ENCODE measurements at regions not wholly inside any gene's neighbourhood (a gene's known extent, or its start where the extent isn't known, plus 50 kb on each side); places are given as distances from the start of the nearest gene placed in this dataset.

GRCh38 chr12:91355150-91356006 lies 172.8 kb upstream of the DCN start:
- ChIA-PET CTCF (ENCODE audit: unreplicated experiment) (no interaction called here), POLR2A (no interaction called here)
- no peaks in the 10 kb centered on the region for H3K4me1 ChIP-seq (ENCODE audit: insufficient read depth, low read length, poor library complexity, severe bottlenecking)
- H3K4me3 ChIP-seq (ENCODE audit: low read depth, low read length, poor library complexity, severe bottlenecking), result no peak overlapping the region
- no peaks in the 10 kb centered on the region for H3K9me2 ChIP-seq (ENCODE audit: insufficient read depth, low read length)
- H3K36me3 ChIP-seq (ENCODE audit: insufficient read depth, low read length), result no peaks in the 10 kb centered on the region
- intact Hi-C loops (cut with micrococcal nuclease; ENCODE audit: unreplicated experiment), result loop anchor here (1.0 kb wide), 1 partner anchor 377 kb away; no protein-coding TSS in a partner anchor
- peak; percentile 50 for DNase-seq (ENCODE audit: low spot score)
- BruUV-seq (replicated peaks), result no TSS peak
- H3K4me2 ChIP-seq (ENCODE audit: low read length), result no peak overlapping the region
- H4K20me1 ChIP-seq (ENCODE audit: insufficient read depth, low read length), result no peaks in the 10 kb centered on the region
- H3K27ac ChIP-seq (ENCODE audit: low read depth, low read length, poor library complexity, severe bottlenecking), result no peak overlapping the region
- H3K9me3 ChIP-seq (ENCODE audit: low read length), result no peaks in the 10 kb centered on the region
- TF ChIP-seq EZH2phosphoT487 (IDR thresholded peaks at IDR 0.05; ENCODE audit: borderline replicate concordance, low read depth, low read length), result no peak
- TF ChIP-seq, protein P1, sequence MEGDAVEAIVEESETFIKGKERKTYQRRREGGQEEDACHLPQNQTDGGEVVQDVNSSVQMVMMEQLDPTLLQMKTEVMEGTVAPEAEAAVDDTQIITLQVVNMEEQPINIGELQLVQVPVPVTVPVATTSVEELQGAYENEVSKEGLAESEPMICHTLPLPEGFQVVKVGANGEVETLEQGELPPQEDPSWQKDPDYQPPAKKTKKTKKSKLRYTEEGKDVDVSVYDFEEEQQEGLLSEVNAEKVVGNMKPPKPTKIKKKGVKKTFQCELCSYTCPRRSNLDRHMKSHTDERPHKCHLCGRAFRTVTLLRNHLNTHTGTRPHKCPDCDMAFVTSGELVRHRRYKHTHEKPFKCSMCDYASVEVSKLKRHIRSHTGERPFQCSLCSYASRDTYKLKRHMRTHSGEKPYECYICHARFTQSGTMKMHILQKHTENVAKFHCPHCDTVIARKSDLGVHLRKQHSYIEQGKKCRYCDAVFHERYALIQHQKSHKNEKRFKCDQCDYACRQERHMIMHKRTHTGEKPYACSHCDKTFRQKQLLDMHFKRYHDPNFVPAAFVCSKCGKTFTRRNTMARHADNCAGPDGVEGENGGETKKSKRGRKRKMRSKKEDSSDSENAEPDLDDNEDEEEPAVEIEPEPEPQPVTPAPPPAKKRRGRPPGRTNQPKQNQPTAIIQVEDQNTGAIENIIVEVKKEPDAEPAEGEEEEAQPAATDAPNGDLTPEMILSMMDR (conservative IDR thresholded peaks at IDR 0.05; ENCODE audit: low read length), result peak; percentile 82
- H3K79me2 ChIP-seq (ENCODE audit: insufficient read depth, low read depth, low read length), result no peaks in the 10 kb centered on the region
- no peak overlapping the region for H2AFZ ChIP-seq (ENCODE audit: low read length)

DNA sequence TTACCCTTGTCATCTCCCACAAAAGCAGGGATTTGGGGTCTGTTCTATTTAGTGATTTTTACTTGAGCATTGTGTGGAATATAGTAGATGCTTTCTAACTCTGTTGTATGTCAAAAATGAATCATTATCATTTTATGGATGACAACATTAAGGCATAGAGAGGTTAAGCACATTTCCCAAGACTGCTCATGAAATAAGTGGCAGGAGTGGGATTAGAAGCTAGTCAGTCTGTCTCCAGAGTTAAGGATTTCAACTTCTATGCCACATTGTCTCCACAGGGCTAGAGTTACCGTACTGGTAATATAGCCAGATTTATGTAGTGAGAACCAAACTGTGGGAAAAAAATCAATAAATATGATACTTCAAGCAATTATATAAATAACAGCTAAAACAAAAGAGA lies 170.6 kb upstream of the DCN start:
- no peak for TF ChIP-seq EZH2phosphoT487 (IDR thresholded peaks at IDR 0.05; ENCODE audit: borderline replicate concordance, low read depth, low read length)
- TF ChIP-seq, protein P1 (conservative IDR thresholded peaks at IDR 0.05; ENCODE audit: low read length), result no peak
- Histone ChIP-seq H3K79me2 (ENCODE audit: insufficient read depth, low read depth, low read length) (no peaks in the 10 kb centered on the region), H4K20me1 (ENCODE audit: insufficient read depth, low read length) (no peaks in the 10 kb centered on the region), H3K4me2 (ENCODE audit: low read length) (no peak overlapping the region), H3K27ac (ENCODE audit: low read depth, low read length, poor library complexity, severe bottlenecking) (no peak overlapping the region), H3K36me3 (ENCODE audit: insufficient read depth, low read length) (no peaks in the 10 kb centered on the region), H3K4me3 (ENCODE audit: low read depth, low read length, poor library complexity, severe bottlenecking) (no peak overlapping the region), H3K9me2 (ENCODE audit: insufficient read depth, low read length) (no peaks in the 10 kb centered on the region), H3K9me3 (ENCODE audit: low read length) (no peaks in the 10 kb centered on the region), H3K4me1 (ENCODE audit: insufficient read depth, low read length, poor library complexity, severe bottlenecking) (no peaks in the 10 kb centered on the region), H2AFZ (ENCODE audit: low read length) (no peak overlapping the region)
- ChIA-PET POLR2A (no interaction called here), CTCF (ENCODE audit: unreplicated experiment) (no interaction called here)
- no TSS peak for BruUV-seq (replicated peaks)
- intact Hi-C loops (cut with micrococcal nuclease; ENCODE audit: unreplicated experiment), result no loop called here
- no peak for DNase-seq (ENCODE audit: low spot score)

GRCh38 chr12:91349476-91349875 lies 166.9 kb upstream of the DCN start:
- no peak for TF ChIP-seq EZH2phosphoT487 (IDR thresholded peaks at IDR 0.05; ENCODE audit: borderline replicate concordance, low read depth, low read length)
- TF ChIP-seq, protein P1 (conservative IDR thresholded peaks at IDR 0.05; ENCODE audit: low read length), result no peak
- no TSS peak for BruUV-seq (replicated peaks)
- Histone ChIP-seq H3K9me3 (ENCODE audit: low read length) (no peaks in the 10 kb centered on the region), H3K79me2 (ENCODE audit: insufficient read depth, low read depth, low read length) (no peaks in the 10 kb centered on the region), H3K36me3 (ENCODE audit: insufficient read depth, low read length) (no peaks in the 10 kb centered on the region), H3K4me2 (ENCODE audit: low read length) (no peak overlapping the region), H2AFZ (ENCODE audit: low read length) (no peak overlapping the region), H4K20me1 (ENCODE audit: insufficient read depth, low read length) (no peaks in the 10 kb centered on the region), H3K4me1 (ENCODE audit: insufficient read depth, low read length, poor library complexity, severe bottlenecking) (no peaks in the 10 kb centered on the region), H3K27ac (ENCODE audit: low read depth, low read length, poor library complexity, severe bottlenecking) (no peak overlapping the region), H3K4me3 (ENCODE audit: low read depth, low read length, poor library complexity, severe bottlenecking) (no peak overlapping the region), H3K9me2 (ENCODE audit: insufficient read depth, low read length) (no peaks in the 10 kb centered on the region)
- POLR2A ChIA-PET, result interaction anchor here (0.6 kb wide), 1 partner anchor 21 kb away, joined by 3 read pairs; no protein-coding TSS in a partner anchor
- DNase-seq (ENCODE audit: low spot score), result no peak
- CTCF ChIA-PET (ENCODE audit: unreplicated experiment), result no interaction called here
- intact Hi-C loops (cut with micrococcal nuclease; ENCODE audit: unreplicated experiment), result no loop called here
